ENCODE measurements at regions not wholly inside any gene's neighbourhood (a gene's known extent, or its start where the extent isn't known, plus 50 kb on each side); places are given as distances from the start of the nearest gene placed in this dataset.
"Not testable (repeated sequence)": the region's sequence is repeated elsewhere in the genome, so short reads cannot be mapped to it uniquely, and the experiment has no call there.

DNA sequence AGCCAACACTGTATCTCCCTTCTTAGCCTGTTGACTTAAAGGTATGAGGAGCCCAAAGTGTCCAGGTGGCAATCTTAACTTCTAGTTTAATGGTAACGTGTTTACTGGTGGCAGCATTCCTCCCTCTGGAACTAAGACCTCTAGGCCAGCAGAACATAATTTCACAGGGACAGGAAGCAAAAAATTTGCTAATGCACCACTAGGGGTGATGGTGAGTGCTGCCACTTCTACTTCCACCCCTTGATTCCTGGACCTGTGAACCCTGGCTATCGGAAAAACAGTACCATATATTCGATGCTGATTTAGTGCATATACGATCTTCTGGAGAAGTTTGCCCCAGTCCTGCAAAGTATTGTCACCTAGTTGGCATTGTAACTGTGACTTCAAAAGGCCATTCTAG, 743.2 kb upstream of the RGMB start:
- H3K4me3 ChIP-seq (ENCODE audit: low read length in 2 of 2); DNase-seq; H3K4me1 Mint-ChIP-seq; H3K4me3 Mint-ChIP-seq; H3K27me3 ChIP-seq (ENCODE audit: insufficient read depth, low read length); intact Hi-C loops (cut with micrococcal nuclease); H3K27ac Mint-ChIP-seq; H3K27me3 Mint-ChIP-seq; CTCF ChIA-PET (ENCODE audit: partially characterized antibody); H3K36me3 ChIP-seq (ENCODE audit: insufficient read depth, low read length); H3K27ac ChIP-seq (ENCODE audit: low read depth, low read length); POLR2A ChIA-PET (ENCODE audit: partially characterized antibody); H3K36me3 Mint-ChIP-seq; H3K4me1 ChIP-seq (ENCODE audit: insufficient read depth, low read length); H3K9me3 ChIP-seq (ENCODE audit: control insufficient read depth in 1 of 2, low read length in 2 of 2): not testable (repeated sequence)
- H3K9me3 Mint-ChIP-seq = peaks cover 0 to 16% (median 2%) of the 10 kb centered on the region in 8 donors

DNA sequence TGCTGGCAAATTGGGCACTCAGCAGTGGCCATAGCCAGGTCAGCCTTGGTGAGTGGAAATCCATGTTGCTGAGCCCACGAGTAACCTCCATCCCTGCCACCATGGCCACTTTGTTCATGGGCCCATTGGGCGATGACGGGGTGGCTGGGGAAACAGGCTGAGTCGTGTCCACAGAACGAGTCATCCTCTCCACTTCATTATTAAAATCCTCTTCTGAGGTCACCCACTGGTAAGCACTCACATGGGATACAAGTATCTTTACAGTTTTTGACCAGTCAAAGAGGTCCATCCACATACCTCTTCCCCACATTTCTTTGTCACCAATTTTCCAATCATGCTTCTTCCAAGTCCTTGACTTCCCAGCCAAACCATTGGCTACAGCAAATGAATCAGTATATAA, 742.4 kb upstream of the RGMB start:
- DNase-seq; H3K9me3 Mint-ChIP-seq; H3K36me3 Mint-ChIP-seq; H3K36me3 ChIP-seq (ENCODE audit: insufficient read depth, low read length); H3K27ac Mint-ChIP-seq; CTCF ChIA-PET (ENCODE audit: partially characterized antibody); H3K27ac ChIP-seq (ENCODE audit: low read depth, low read length); H3K4me3 ChIP-seq (ENCODE audit: low read length in 2 of 2); H3K27me3 Mint-ChIP-seq; H3K27me3 ChIP-seq (ENCODE audit: insufficient read depth, low read length); intact Hi-C loops (cut with micrococcal nuclease); H3K4me1 ChIP-seq (ENCODE audit: insufficient read depth, low read length); H3K9me3 ChIP-seq (ENCODE audit: control insufficient read depth in 1 of 2, low read length in 2 of 2); H3K4me1 Mint-ChIP-seq; H3K4me3 Mint-ChIP-seq; POLR2A ChIA-PET (ENCODE audit: partially characterized antibody): not testable (repeated sequence)

DNA sequence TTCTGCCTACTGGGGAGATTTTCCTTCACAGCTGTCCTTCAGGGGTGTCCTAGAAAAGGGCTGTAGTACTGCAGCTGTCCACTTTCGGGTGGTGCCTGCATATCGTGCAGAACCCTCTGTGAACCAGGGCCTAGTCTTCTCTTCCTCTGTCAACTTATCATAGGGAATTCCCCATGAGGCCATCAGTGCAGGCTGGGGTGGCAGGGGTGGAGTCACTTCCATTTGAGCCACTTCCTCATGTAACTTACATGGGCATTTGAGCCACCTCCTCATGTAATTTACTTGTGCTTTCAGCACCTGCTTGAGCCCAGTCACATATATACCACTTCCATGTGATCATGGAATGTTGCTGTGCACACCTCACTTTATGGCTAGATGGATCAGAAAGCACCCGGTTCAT, 742.0 kb upstream of the RGMB start:
- Mint-ChIP-seq H3K4me1 (no peaks in the 10 kb centered on the region), H3K36me3 (no peaks in the 10 kb centered on the region), H3K27ac (no peak overlapping the region), H3K4me3 (no peak overlapping the region), H3K9me3 (peaks cover 0 to 8% (median 2%) of the 10 kb centered on the region in 8 donors), H3K27me3 (no peaks in the 10 kb centered on the region)
- H3K27ac ChIP-seq (ENCODE audit: low read depth, low read length) = no peak overlapping the region
- H3K4me1 ChIP-seq (ENCODE audit: insufficient read depth, low read length) = no peaks in the 10 kb centered on the region
- ChIA-PET CTCF (ENCODE audit: partially characterized antibody) (no interaction called here), POLR2A (ENCODE audit: partially characterized antibody) (no interaction called here)
- intact Hi-C loops (cut with micrococcal nuclease) = no loop called here
- H3K9me3 ChIP-seq (ENCODE audit: control insufficient read depth in 1 of 2, low read length in 2 of 2) = no peaks in the 10 kb centered on the region
- no peaks in the 10 kb centered on the region for H3K27me3 ChIP-seq (ENCODE audit: insufficient read depth, low read length)
- H3K36me3 ChIP-seq (ENCODE audit: insufficient read depth, low read length) = no peaks in the 10 kb centered on the region
- DNase-seq = no peak
- no peak overlapping the region for H3K4me3 ChIP-seq (ENCODE audit: low read length in 2 of 2)

DNA sequence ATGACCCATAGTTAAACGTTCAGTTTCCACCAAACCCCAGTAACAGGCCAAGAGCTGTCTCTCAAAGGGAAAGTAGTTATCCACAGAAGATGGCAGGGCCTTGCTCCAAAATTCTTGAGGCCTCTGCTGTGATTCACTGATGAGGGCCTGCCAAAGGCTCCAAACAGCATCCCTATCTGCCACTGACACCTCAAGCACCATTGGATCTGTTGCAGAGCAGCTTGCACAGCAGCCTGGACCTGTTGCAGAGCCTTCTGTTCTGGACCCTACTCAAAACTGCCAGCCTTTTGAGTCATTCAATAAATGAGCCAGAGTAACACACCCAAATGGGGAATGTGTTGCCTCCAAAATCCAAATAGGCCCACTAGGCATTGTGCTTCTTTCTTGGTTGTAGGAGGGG, 741.5 kb upstream of the RGMB start:
- ChIA-PET POLR2A (ENCODE audit: partially characterized antibody) (no interaction called here), CTCF (ENCODE audit: partially characterized antibody) (no interaction called here)
- H3K4me3 Mint-ChIP-seq = no peak overlapping the region
- Histone ChIP-seq H3K9me3 (ENCODE audit: control insufficient read depth in 1 of 2, low read length in 2 of 2) (no peaks in the 10 kb centered on the region), H3K27ac (ENCODE audit: low read depth, low read length) (no peak overlapping the region), H3K4me1 (ENCODE audit: insufficient read depth, low read length) (no peaks in the 10 kb centered on the region), H3K27me3 (ENCODE audit: insufficient read depth, low read length) (no peaks in the 10 kb centered on the region), H3K4me3 (ENCODE audit: low read length in 2 of 2) (no peak overlapping the region), H3K36me3 (ENCODE audit: insufficient read depth, low read length) (no peaks in the 10 kb centered on the region)
- intact Hi-C loops (cut with micrococcal nuclease) = no loop called here
- H3K27ac Mint-ChIP-seq = no peak overlapping the region
- peaks cover 0 to 8% (median 2%) of the 10 kb centered on the region in 8 donors for H3K9me3 Mint-ChIP-seq
- no peaks in the 10 kb centered on the region for H3K36me3 Mint-ChIP-seq
- H3K4me1 Mint-ChIP-seq = no peaks in the 10 kb centered on the region
- H3K27me3 Mint-ChIP-seq = no peaks in the 10 kb centered on the region
- DNase-seq = no peak

DNA sequence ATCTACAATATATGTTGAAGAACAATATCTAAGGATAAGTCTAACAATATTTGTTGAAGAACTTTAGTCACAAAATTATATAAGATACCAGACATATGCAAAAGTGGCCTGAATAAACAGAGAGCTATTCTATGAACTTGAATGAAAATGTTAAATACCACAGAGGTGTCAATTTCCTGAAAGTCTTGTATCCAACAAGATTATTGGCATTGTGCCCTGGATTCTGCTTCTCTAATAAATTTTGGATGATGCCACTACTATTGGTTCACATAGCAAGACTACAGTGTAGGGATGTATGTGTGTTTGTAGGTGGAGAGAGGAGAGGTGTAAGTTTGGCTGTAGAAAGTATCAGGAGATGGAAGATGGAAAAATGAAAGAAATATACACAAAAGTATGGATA, 731.8 kb upstream of the RGMB start:
- ChIA-PET CTCF (ENCODE audit: partially characterized antibody) (no interaction called here), POLR2A (ENCODE audit: partially characterized antibody) (no interaction called here)
- Histone ChIP-seq H3K9me3 (ENCODE audit: control insufficient read depth in 1 of 2, low read length in 2 of 2) (no peaks in the 10 kb centered on the region), H3K27ac (ENCODE audit: low read depth, low read length) (no peak overlapping the region), H3K4me3 (ENCODE audit: low read length in 2 of 2) (no peak overlapping the region), H3K36me3 (ENCODE audit: insufficient read depth, low read length) (no peaks in the 10 kb centered on the region), H3K4me1 (ENCODE audit: insufficient read depth, low read length) (no peaks in the 10 kb centered on the region), H3K27me3 (ENCODE audit: insufficient read depth, low read length) (no peaks in the 10 kb centered on the region)
- Mint-ChIP-seq H3K36me3 (no peaks in the 10 kb centered on the region), H3K27me3 (no peaks in the 10 kb centered on the region), H3K4me1 (no peaks in the 10 kb centered on the region), H3K9me3 (no peaks in the 10 kb centered on the region), H3K27ac (no peak overlapping the region), H3K4me3 (no peak overlapping the region)
- DNase-seq = no peak
- intact Hi-C loops (cut with micrococcal nuclease) = no loop called here

DNA sequence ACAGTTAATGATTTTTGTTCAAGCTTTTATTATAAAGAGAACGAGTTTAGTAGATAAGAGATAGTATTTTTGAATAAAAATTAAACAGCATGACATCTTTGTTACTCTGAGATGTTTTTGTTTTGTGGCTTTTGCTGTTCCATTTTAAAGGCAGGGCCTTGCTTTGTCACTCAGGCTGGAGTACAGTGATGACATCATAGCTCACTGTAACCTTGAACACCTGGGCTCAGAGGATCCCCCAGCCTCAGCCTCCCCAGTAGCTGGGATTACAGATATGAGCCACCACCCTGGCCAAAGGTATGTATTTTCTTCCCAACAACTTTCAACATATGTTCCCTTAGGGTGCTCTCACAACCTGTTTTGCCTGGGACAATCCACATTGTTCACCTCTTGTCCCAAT, 730.9 kb upstream of the RGMB start:
- CTCF ChIA-PET (ENCODE audit: partially characterized antibody) = no interaction called here
- no peaks in the 10 kb centered on the region for H3K36me3 Mint-ChIP-seq

DNA sequence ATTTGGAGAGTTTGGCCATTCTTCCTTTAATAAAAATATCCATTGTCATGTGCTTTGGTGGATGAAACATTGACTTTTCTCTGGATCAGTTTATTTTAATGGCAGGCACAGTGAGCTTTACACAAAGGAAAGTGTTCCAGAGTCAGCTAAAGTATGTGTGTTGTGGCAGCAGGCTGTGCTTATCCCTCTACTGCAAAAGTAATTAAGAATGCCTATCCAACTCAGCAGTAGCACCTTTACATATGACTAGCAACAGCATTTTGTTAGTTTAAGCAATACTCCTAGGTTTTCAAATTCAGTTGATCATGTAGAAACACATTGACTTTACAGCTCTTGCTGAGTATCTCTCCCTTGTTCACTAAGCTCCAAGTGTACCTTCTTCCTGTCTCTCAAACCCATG, 730.5 kb upstream of the RGMB start:
- Mint-ChIP-seq H3K27ac (no peak overlapping the region), H3K4me1 (no peaks in the 10 kb centered on the region), H3K4me3 (no peak overlapping the region), H3K36me3 (no peaks in the 10 kb centered on the region), H3K9me3 (no peaks in the 10 kb centered on the region), H3K27me3 (peaks cover 0 to 1% of the 10 kb centered on the region in 2 donors)
- CTCF ChIA-PET (ENCODE audit: partially characterized antibody) = no interaction called here
- H3K4me1 ChIP-seq (ENCODE audit: insufficient read depth, low read length) = no peaks in the 10 kb centered on the region
- no peaks in the 10 kb centered on the region for H3K9me3 ChIP-seq (ENCODE audit: control insufficient read depth in 1 of 2, low read length in 2 of 2)
- no peaks in the 10 kb centered on the region for H3K36me3 ChIP-seq (ENCODE audit: insufficient read depth, low read length)
- POLR2A ChIA-PET (ENCODE audit: partially characterized antibody) = no interaction called here
- DNase-seq = no peak
- H3K4me3 ChIP-seq (ENCODE audit: low read length in 2 of 2) = no peak overlapping the region
- intact Hi-C loops (cut with micrococcal nuclease) = no loop called here
- H3K27me3 ChIP-seq (ENCODE audit: insufficient read depth, low read length) = no peaks in the 10 kb centered on the region
- no peak overlapping the region for H3K27ac ChIP-seq (ENCODE audit: low read depth, low read length)

More for the DNA sequence above, 730.9 kb upstream of the RGMB start:
- no peaks in the 10 kb centered on the region for H3K4me1 ChIP-seq (ENCODE audit: insufficient read depth, low read length)
- no peaks in the 10 kb centered on the region for H3K9me3 Mint-ChIP-seq
- H3K27ac Mint-ChIP-seq = no peak overlapping the region
- no peaks in the 10 kb centered on the region for H3K4me1 Mint-ChIP-seq
- no peaks in the 10 kb centered on the region for H3K9me3 ChIP-seq (ENCODE audit: control insufficient read depth in 1 of 2, low read length in 2 of 2)
- H3K27me3 ChIP-seq (ENCODE audit: insufficient read depth, low read length) = no peaks in the 10 kb centered on the region
- no peak overlapping the region for H3K27ac ChIP-seq (ENCODE audit: low read depth, low read length)
- no peak overlapping the region for H3K4me3 ChIP-seq (ENCODE audit: low read length in 2 of 2)
- peaks cover 0 to 1% of the 10 kb centered on the region in 2 donors for H3K27me3 Mint-ChIP-seq
- no peak for DNase-seq
- POLR2A ChIA-PET (ENCODE audit: partially characterized antibody) = no interaction called here
- H3K4me3 Mint-ChIP-seq = no peak overlapping the region
- no peaks in the 10 kb centered on the region for H3K36me3 ChIP-seq (ENCODE audit: insufficient read depth, low read length)
- intact Hi-C loops (cut with micrococcal nuclease) = no loop called here

DNA sequence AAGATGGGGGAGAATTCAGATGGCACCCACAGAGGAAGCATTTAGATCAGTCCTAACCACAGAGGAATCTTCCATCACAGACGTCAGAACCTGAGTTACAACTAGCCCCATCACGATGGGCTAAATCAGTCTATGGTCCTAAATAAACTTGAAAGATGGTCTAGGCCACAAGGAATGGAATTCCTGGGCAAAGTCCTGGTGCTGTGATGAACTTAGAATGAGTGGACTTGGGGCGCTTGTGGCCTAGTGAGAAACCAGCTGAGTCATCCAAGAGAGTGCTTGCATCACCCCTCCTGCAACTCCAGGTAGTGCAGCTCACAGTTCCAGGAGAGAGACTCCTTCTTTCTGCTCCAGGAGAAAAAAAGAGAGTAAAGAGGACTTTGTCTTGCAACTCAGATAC, 722.9 kb upstream of the RGMB start:
- ChIA-PET POLR2A (ENCODE audit: partially characterized antibody) (no interaction called here), CTCF (ENCODE audit: partially characterized antibody) (no interaction called here)
- H3K4me1 ChIP-seq (ENCODE audit: insufficient read depth, low read length) = no peaks in the 10 kb centered on the region

More for the DNA sequence above, 722.9 kb upstream of the RGMB start:
- intact Hi-C loops (cut with micrococcal nuclease) = no loop called here
- no peaks in the 10 kb centered on the region for H3K4me1 Mint-ChIP-seq
- peaks cover 0 to 1% of the 10 kb centered on the region in 2 donors for H3K27me3 Mint-ChIP-seq
- no peak for DNase-seq
- Histone ChIP-seq H3K4me3 (ENCODE audit: low read length in 2 of 2) (no peak overlapping the region), H3K27me3 (ENCODE audit: insufficient read depth, low read length) (no peaks in the 10 kb centered on the region), H3K27ac (ENCODE audit: low read depth, low read length) (no peak overlapping the region), H3K36me3 (ENCODE audit: insufficient read depth, low read length) (no peaks in the 10 kb centered on the region), H3K9me3 (ENCODE audit: control insufficient read depth in 1 of 2, low read length in 2 of 2) (no peaks in the 10 kb centered on the region)
- H3K27ac Mint-ChIP-seq = no peak overlapping the region
- H3K9me3 Mint-ChIP-seq = peaks cover 0 to 3% (median 0%) of the 10 kb centered on the region in 8 donors
- no peak overlapping the region for H3K4me3 Mint-ChIP-seq
- no peaks in the 10 kb centered on the region for H3K36me3 Mint-ChIP-seq
